PC-9 (cell line): ENCODE measurements at regions not wholly inside any gene's neighbourhood (a gene's known extent, or its start where the extent isn't known, plus 50 kb on each side); places are given as distances from the start of the nearest gene placed in this dataset.

Experiments
- BruUV-seq: library from RNA; stranded (reverse); fragments of 400-500 nt; replicated peaks from 2 replicates; lab custom pipeline; 2021; lab: Mats Ljungman, UMichigan
- CTCF ChIA-PET: fragments of 300-600 bp; sonication (Branson Sonifier 250); formaldehyde crosslinking; loops from one replicate; lab custom pipeline; 2022; ENCODE audit warnings: antibody characterized with exemption; lab: Charles Lee
- POLR2A ChIA-PET: fragments of 300-600 bp; sonication (Branson Sonifier 250); formaldehyde crosslinking; loops from one replicate; lab custom pipeline; 2022; ENCODE audit warnings: antibody characterized with exemption; ENCODE audit not compliant: unreplicated experiment; lab: Charles Lee
- DNase-seq, 2 experiments: peaks; one replicate each; pipeline versions ENCODE4 v3.0.0 to v3.0.0-alpha.2; 2015 to 2022; ENCODE audit warnings: mixed read lengths in 1 of 2
- H2AFZ ChIP-seq: fragments of 200-600 bp; sonication (generic); 2 replicates; pipeline ENCODE4 v1.8.1; 2017; ENCODE audit warnings: antibody characterized with exemption
- H3F3A ChIP-seq: fragments of 200-600 bp; sonication (generic); 2 replicates; pipeline ENCODE4 v1.8.1; 2017; ENCODE audit warnings: antibody characterized with exemption, mild to moderate bottlenecking, low read depth; ENCODE audit not compliant: insufficient read depth
- H3K27ac ChIP-seq: fragments of 200-600 bp; sonication (generic); 2 replicates; pipeline ENCODE4 v1.6.1; 2016; ENCODE audit warnings: mixed run types
- H3K27me3 ChIP-seq: fragments of 200-600 bp; sonication (generic); 2 replicates; pipeline ENCODE4 v1.6.1; 2016; ENCODE audit warnings: low read depth, mixed run types; ENCODE audit not compliant: insufficient read depth
- H3K36me3 ChIP-seq: fragments of 200-600 bp; sonication (generic); 2 replicates; pipeline ENCODE4 v1.6.1; 2016; ENCODE audit warnings: low read depth, mixed run types
- H3K4me1 ChIP-seq: fragments of 200-600 bp; sonication (generic); replicated peaks from 2 replicates; pipeline ENCODE4 v1.6.1; 2016; ENCODE audit warnings: mixed run types; ENCODE audit not compliant: insufficient read depth
- H3K4me2 ChIP-seq: fragments of 200-600 bp; sonication (generic); 2 replicates; pipeline ENCODE4 v1.6.1; 2017; ENCODE audit warnings: mixed run types
- H3K4me3 ChIP-seq: fragments of 200-600 bp; sonication (generic); 2 replicates; pipeline ENCODE4 v1.6.1; 2016; ENCODE audit warnings: mixed run types
- H3K79me2 ChIP-seq: fragments of 200-600 bp; sonication (generic); 2 replicates; pipeline ENCODE4 v1.6.1; 2017; ENCODE audit warnings: low read depth, mixed run types
- H3K9me2 ChIP-seq: fragments of 200-600 bp; sonication (generic); 2 replicates; pipeline ENCODE4 v1.8.1; 2017; ENCODE audit warnings: mild to moderate bottlenecking; ENCODE audit not compliant: insufficient read depth
- H3K9me3 ChIP-seq: fragments of 200-600 bp; sonication (generic); 2 replicates; pipeline ENCODE4 v1.8.1; 2016; ENCODE audit warnings: low read depth; ENCODE audit not compliant: insufficient read depth
- H4K20me1 ChIP-seq: fragments of 200-600 bp; sonication (generic); 2 replicates; pipeline ENCODE4 v1.8.1; 2017; ENCODE audit not compliant: insufficient read depth
- EZH2 ChIP-seq: fragments of 200-600 bp; sonication (generic); IDR thresholded peaks from 2 replicates; pipeline ENCODE4 v1.8.0; 2017; ENCODE audit warnings: antibody characterized with exemption, low read depth
- intact Hi-C: fragments of 100-400 bp; cut with micrococcal nuclease; formaldehyde crosslinking; loops from one replicate; pipeline ENCODE4 v1.10.0; 2022; ENCODE audit not compliant: unreplicated experiment
- TF ChIP-seq, protein P1 (sequence below): fragments of 200-600 bp; sonication (generic); conservative IDR thresholded peaks from 2 replicates; pipeline ENCODE4 v1.6.1; 2017; ENCODE audit warnings: mixed run types, antibody characterized with exemption, mild to moderate bottlenecking, moderate library complexity

DNA sequence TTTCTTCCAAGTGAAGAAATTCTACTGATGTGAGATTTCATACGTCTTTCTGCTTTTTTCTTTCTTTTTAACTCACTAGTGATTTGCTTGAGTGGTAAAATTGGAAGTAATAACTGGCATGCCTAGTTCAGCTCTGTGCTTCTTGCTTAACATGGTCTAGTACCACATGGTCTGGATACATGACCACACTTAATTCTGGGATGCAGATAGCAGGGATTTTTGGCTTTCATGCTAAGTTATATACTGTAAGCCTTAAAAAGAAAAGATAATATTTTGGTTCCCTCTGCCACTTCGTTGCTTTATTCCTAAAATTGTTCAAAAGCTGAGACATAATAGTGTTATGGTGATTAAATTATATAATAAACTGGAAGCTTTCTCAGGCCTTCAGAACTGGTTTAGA is 174.3 kb downstream of the OXSM start:
- no peaks in the 10 kb centered on the region for H3K9me3 ChIP-seq
- no peaks in the 10 kb centered on the region for H3K79me2 ChIP-seq
- H3K9me2 ChIP-seq, result no peaks in the 10 kb centered on the region
- no TSS peak for BruUV-seq
- H3F3A ChIP-seq, result no peaks in the 10 kb centered on the region
- H3K27me3 ChIP-seq, result no peaks in the 10 kb centered on the region
- CTCF ChIA-PET, result no interaction called here
- TF ChIP-seq, protein P1, sequence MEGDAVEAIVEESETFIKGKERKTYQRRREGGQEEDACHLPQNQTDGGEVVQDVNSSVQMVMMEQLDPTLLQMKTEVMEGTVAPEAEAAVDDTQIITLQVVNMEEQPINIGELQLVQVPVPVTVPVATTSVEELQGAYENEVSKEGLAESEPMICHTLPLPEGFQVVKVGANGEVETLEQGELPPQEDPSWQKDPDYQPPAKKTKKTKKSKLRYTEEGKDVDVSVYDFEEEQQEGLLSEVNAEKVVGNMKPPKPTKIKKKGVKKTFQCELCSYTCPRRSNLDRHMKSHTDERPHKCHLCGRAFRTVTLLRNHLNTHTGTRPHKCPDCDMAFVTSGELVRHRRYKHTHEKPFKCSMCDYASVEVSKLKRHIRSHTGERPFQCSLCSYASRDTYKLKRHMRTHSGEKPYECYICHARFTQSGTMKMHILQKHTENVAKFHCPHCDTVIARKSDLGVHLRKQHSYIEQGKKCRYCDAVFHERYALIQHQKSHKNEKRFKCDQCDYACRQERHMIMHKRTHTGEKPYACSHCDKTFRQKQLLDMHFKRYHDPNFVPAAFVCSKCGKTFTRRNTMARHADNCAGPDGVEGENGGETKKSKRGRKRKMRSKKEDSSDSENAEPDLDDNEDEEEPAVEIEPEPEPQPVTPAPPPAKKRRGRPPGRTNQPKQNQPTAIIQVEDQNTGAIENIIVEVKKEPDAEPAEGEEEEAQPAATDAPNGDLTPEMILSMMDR, result no peak
- TF ChIP-seq EZH2, result no peak
- H3K36me3 ChIP-seq, result no peaks in the 10 kb centered on the region
- POLR2A ChIA-PET, result no interaction called here
- no peak overlapping the region for H3K27ac ChIP-seq
- no peak overlapping the region for H3K4me3 ChIP-seq
- no peak overlapping the region for H2AFZ ChIP-seq
- no peak for DNase-seq
- no peaks in the 10 kb centered on the region for H4K20me1 ChIP-seq
- H3K4me2 ChIP-seq, result no peak overlapping the region
- intact Hi-C loops, result loop anchor here (5.0 kb wide), 2 partner anchors 122 to 317 kb away; no protein-coding TSS in a partner anchor
- no peaks in the 10 kb centered on the region for H3K4me1 ChIP-seq

DNA sequence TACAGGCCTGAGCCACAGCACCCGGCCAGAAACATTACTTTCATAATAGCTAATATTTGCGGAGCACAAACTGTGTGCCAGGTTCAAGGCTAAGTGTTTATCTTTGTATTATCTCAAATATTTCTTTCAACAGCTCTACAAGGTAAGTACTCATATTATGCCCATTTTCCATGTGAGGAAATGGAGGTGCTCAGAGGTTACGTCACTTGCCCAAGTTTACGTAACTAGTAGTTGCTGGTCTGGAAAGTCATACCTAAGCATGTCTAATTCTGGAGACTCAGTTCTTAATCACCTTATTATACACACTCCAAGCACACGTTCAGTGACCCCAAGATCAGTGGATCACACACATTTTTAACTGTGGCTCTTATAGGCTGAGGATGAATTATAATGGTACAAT is 177.5 kb downstream of the OXSM start:
- no peak for DNase-seq
- Histone ChIP-seq H3K9me2 (no peaks in the 10 kb centered on the region), H4K20me1 (no peaks in the 10 kb centered on the region), H3F3A (no peaks in the 10 kb centered on the region), H3K9me3 (no peaks in the 10 kb centered on the region), H3K36me3 (no peaks in the 10 kb centered on the region), H3K27me3 (no peaks in the 10 kb centered on the region), H3K79me2 (no peaks in the 10 kb centered on the region), H3K4me1 (no peaks in the 10 kb centered on the region), H3K27ac (no peak overlapping the region), H3K4me3 (no peak overlapping the region), H3K4me2 (no peak overlapping the region), H2AFZ (no peak overlapping the region)
- ChIA-PET CTCF (no interaction called here), POLR2A (no interaction called here)
- TF ChIP-seq, protein P1, result no peak
- no peak for TF ChIP-seq EZH2
- BruUV-seq, result no TSS peak
- intact Hi-C loops, result no loop called here

- Histone ChIP-seq H3K4me3 (no peak overlapping the region), H3K36me3 (no peaks in the 10 kb centered on the region), H3K27me3 (no peaks in the 10 kb centered on the region), H4K20me1 (no peaks in the 10 kb centered on the region), H3K9me2 (no peaks in the 10 kb centered on the region), H3K9me3 (no peaks in the 10 kb centered on the region), H3K4me2 (no peak overlapping the region), H3K4me1 (no peaks in the 10 kb centered on the region), H3K79me2 (no peaks in the 10 kb centered on the region), H3F3A (no peaks in the 10 kb centered on the region), H2AFZ (no peak overlapping the region), H3K27ac (no peak overlapping the region)
- no TSS peak for BruUV-seq
- POLR2A ChIA-PET, result no interaction called here
- no peak for TF ChIP-seq EZH2
- TF ChIP-seq, protein P1, result no peak
- DNase-seq, result no peak
- intact Hi-C loops, result no loop called here
- CTCF ChIA-PET, result no interaction called here
Measured at GRCh38 chr3:25971736-25972135, 181.8 kb downstream of the OXSM start.
